GM20000 (cell line): ENCODE measurements at regions not wholly inside any gene's neighbourhood (a gene's known extent, or its start where the extent isn't known, plus 50 kb on each side); places are given as distances from the start of the nearest gene placed in this dataset.

Experiments used
- DNase-seq: peaks from one replicate; pipeline ENCODE4 v3.0.0; 2012; ENCODE audit warnings: low spot score
- CTCF ChIP-seq: IDR thresholded peaks from 2 replicates; pipeline ENCODE4 v1.5.1; 2012; ENCODE audit warnings: mild to moderate bottlenecking, control low read depth; ENCODE audit errors: extremely low read depth, missing control alignments

GRCh38 chr14:61847861-61848260 is 85.6 kb downstream of the SNAPC1 start:
- DNase-seq: no peak
- TF ChIP-seq CTCF: no peak

- TF ChIP-seq CTCF: no peak
- no peak for DNase-seq
These were observed 92.7 kb downstream of the SNAPC1 start for GRCh38 chr14:61854898-61855297.

- TF ChIP-seq CTCF: peak; percentile 51
- peak; percentile 81 for DNase-seq
These were observed 98.2 kb downstream of the SNAPC1 start for GRCh38 chr14:61860294-61860918.

- no peak for TF ChIP-seq CTCF
- no peak for DNase-seq
These were observed 99.2 kb downstream of the SNAPC1 start for GRCh38 chr14:61861320-61861865.

GRCh38 chr14:61864329-61864898 is 102.2 kb downstream of the SNAPC1 start:
- no peak for TF ChIP-seq CTCF
- DNase-seq: no peak

- peak; percentile 68 for DNase-seq
- no peak for TF ChIP-seq CTCF
These were observed 105.0 kb downstream of the SNAPC1 start for GRCh38 chr14:61866932-61867920.
